TTC549 (cell line): ENCODE measurements at regions not wholly inside any gene's neighbourhood (a gene's known extent, or its start where the extent isn't known, plus 50 kb on each side); places are given as distances from the start of the nearest gene placed in this dataset.
"Not testable (repeated sequence)": the region's sequence is repeated elsewhere in the genome, so short reads cannot be mapped to it uniquely, and the experiment has no call there.

Experiments
- FAIRE-seq: peaks from 2 replicates; lab custom pipeline; 2012; peaks lifted over from hg19 to GRCh38; lab: Jason Lieb, UNC

DNA sequence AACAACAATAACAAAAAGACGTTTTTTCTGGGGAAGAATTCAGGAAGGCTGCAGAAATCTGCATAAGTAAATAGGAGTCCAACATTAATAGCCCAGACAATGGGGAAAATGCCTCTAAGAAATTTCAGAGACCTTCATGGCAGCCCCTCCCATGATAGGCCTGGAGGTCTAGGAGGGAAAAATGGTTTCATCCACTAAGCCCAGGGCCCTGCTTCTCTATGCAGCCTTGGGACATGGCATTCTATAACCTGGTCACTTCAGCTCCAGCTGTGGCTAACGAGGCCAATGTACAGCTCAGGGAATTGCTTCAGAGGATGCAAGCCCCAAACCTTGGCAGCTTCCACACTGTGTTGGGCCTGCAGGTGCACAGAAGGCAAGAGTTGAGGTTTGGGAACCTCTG, 125.6 kb upstream of the GMNC start:
- FAIRE-seq, result no peak

DNA sequence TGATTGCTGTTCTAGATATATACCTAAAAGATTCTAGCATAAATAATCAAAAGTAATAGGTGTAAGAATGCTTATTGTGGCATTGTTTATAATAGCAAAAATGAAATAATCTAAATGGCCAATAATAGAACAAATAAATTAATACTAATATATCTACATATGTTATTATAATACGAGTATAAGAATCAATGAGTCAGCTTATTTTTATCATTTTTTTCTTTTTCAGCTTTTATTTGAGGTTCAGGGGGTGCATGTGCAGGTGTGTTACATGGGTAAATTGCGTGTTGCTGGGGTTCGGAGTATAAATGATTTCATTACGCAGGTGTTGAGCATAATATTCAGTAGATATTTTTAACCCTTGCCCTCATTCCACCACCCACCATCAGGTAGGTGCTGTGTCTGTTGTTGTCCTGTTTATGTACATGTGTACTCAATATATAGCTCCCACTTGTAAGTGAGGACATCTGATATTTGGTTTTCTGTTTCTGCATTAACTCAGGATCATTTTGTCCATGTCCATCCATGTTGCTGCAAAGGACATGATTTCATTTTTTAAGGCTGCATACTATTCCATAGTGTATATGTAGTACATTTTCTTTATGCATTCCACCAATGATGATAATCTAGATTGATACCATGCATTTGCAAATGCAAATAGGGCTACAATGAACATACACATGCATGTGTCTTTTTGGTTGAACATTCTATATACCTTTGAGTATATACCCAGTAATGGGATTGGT, 122.2 kb upstream of the GMNC start:
- no peak for FAIRE-seq

DNA sequence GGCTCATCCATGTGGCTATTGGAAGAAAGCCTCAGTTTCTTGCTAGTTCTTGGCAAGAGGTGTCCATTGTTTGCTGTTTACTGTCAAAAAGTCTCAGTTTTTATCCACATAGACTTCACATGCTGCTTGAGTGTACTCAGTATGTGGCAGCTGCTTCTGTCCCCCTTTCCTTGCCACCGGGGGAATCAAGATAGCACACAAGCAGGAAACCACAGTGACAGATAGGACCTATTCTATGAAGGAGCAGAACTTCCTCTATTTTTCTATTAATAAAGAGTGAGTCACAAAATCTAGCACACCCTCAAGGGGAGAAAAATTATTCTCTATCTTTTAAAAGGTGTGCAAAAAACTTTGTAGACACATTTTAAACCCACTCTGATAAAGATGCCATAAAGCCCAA, 121.4 kb upstream of the GMNC start:
- no peak for FAIRE-seq

DNA sequence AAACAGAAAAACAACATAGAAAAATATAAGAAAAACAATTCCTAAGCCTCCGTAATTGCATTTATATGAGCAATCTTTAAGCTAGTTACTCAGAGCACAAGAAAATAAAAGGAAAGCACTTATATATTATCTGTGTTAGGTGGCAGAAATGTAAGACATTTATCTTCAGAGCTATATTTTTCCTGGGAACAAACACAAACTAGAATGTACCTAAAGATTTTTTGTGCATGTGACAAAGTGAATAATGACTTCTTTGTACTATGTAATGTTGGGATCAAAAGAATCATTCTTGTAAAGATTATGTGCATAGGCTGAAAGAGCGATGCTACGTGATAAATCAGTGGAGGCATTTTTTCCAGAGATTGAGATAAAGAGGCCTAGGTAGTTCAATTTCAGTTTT, 111.3 kb upstream of the GMNC start:
- no peak for FAIRE-seq

DNA sequence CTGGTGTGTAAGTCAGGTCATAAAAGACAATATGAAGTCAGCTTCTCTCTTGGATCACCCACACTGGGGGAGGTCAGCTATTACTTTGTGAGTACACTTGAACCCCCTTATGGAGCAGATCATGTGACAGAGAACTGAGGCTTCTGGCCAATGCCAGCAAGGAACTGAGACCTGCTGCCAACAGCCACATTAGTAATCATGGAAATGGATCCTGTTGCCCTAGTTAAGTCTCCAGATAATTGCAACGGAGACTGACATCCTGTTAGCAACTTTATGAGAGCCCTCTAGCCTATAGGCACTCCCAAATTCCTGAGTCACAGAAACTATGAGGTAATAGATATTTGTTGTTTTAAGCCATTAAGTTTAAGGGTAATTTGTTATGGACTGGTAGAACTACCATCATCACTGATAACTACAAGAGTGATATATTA, 110.4 kb upstream of the GMNC start:
- FAIRE-seq, result no peak

DNA sequence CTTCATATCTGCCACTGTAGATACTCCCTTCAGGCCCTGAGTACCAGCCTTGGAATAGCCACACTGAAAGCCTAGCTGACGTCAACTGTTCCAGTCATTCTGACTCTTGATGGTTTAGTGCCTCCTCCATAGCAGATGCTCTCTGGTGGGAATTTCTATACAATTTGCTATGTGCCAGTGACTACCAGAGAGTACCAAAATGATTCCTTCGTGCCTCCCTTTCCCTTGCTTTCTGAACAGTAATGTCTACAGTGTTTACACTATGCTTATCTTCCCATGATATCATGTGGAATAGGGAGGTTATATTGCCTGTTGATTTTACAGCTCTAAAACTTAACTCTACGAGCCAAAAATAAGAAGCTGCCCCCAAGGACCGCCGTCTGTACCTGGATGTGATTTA, 109.7 kb upstream of the GMNC start:
- no peak for FAIRE-seq

DNA sequence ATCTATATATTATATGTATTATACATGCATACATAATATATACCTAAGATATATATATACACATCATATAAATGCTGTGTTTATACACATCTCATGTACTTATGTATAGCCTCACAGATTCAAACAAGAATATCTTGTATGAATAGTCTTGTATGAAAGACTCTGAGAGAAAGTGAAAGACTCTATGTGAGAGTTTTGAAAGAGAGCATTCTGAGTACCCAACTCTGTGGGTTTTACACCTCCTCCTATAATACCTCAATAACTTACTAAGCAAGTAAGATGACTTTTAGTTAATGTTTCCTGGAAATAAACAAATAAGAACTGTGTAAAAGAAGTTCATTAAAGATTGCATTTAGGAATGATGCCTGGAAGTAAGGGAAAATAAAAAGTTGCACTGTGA, 108.1 kb upstream of the GMNC start:
- FAIRE-seq, result no peak

DNA sequence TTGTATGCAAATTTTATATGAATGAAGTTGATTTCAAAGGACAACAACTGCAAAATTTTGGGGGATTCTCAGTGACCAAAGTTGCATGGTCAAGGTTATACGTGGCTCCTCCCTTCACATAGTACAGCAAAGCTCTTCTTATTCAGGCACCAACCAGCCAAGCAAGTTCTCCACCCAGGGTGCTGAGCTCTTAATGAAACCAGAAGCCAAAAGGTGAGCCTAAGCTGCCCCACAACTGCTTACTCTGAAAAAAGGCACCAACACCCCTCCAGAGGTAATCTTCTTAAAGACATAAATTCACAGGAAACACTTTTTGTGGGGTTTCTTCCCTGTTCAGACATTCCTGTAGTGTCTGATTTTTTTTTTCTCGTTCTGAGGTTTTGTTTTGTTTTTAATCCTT, 106.1 kb upstream of the GMNC start:
- FAIRE-seq, result no peak

DNA sequence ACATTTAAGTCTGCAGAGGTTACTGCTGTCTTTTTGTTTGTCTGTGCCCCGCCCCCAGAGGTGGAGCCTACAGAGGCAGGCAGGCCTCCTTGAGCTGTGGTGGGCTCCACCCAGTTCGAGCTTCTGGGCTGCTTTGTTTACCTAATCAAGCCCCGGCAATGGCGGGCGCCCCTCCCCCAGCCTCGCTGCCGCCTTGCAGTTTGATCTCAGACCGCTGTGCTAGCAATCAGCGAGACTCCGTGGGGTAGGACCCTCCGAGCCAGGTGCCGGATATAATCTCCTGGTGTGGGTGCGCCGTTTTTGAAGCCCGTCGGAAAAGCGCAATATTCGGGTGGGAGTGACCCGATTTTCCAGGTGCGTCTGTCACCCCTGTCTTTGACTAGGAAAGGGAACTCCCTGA, 102.4 kb upstream of the GMNC start:
- FAIRE-seq, result not testable (repeated sequence)

DNA sequence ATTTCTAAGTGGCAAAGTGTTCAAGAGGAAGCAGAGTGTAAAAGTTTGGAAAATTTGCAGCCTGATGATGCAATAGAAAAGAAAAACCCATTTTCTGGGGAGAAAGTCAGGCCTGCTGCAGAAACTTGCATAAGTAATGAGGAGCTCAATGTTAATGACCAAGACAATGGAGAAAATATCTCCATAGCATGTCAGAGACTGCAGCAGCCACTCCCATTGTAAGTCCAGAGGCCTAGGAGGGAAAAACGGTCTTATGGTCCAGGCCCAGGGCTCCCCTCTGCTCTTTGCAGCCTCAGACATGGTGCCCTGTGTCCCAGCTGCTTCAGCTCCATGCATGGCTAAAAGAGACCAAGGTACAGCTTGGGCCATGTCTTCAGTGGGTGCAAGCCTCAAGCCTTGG, 96.6 kb upstream of the GMNC start:
- FAIRE-seq, result no peak

DNA sequence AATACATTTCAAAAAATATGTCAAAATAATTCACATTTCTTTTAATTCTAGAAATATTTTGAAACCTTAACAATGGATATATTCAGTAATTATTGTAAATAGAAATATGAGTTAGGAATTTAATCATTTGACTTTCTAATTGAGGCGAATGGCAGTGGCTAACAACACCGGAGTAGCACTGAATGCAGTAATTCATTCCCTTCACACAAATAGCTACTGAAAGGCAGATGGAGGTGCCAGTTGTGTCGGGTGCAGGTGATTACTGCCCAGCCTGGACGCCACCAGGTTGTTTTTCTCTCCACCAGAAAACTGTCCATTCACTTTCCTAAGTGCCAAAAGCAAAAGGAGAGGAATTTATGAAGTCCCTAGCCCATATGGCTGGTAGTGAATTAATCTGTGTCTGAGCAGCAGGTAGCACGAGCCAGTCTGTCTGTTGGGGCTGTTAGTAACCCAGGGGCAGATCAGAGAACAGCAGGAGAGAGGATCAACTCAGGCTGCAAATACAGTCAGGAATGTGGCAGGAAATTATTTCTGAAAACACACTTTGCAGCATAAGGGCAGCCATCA, 79.3 kb upstream of the GMNC start:
- no peak for FAIRE-seq

DNA sequence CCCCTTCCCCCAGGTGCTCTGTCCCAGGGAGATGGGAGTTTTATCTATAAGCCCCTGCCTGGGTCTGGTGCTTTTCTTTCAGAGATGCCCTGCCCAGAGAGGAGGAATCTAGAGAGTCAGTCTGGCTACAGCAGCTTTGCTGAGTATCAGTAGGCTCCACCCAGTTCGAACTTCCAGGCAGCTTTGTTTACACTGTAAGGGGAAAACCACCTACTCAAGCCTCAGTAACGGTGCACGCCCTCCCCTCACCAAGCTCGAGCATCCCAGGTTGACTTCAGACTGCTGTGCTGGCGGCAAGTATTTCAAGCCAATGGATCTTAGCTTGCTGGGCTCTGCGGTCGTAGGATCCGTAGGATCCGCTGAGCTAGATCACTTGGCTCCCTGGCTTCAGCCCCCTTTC, 72.1 kb upstream of the GMNC start:
- FAIRE-seq, result not testable (repeated sequence)

DNA sequence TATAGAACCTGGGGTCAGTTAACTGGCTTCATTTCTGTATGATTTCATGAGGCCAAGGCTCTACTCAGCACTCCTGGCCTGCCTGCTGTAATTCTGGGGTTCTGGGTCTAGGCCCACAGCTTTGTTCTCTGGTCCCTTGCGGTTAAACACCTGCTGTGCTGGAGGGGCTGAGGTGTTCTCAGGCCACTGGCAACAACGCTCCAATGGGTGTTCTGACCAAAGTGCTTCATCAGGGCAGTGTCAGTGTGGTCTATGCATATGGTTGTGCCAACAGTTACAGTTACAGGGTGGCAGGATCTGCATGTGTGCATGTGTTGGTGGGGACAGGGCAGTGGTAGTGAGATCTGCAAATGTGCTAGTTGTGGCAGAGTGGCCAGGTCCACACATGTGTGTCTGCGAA, 64.1 kb upstream of the GMNC start:
- no peak for FAIRE-seq

DNA sequence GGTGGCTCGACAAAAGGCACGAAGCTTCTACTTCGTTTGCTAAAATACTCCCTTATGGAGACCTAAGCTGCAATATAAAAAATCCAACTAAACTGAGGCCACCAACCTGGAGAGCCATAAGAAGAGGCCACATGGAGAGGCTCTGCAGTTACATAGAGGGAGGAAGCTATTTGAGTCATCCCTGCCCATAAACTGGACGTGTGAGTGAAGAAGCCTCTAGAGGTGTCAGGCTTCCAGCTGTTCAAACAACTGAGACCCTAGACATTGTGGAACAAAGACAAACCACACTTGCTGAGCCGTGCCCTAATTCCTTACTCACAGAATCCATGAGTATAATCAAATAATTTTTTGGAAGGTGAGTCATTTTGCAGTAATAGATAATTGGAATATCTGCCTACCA, 50.2 kb upstream of the GMNC start:
- no peak for FAIRE-seq
